ENCODE measurements at regions not wholly inside any gene's neighbourhood (a gene's known extent, or its start where the extent isn't known, plus 50 kb on each side); places are given as distances from the start of the nearest gene placed in this dataset.

GRCh38 chr10:85060944-85061343 is 732.6 kb downstream of the CCSER2 start:
- no peak for TF ChIP-seq CTCF (IDR thresholded peaks at IDR 0.05; ENCODE audit: low read length, missing control alignments)
- no peak for DNase-seq (ENCODE audit: low read depth)

GRCh38 chr10:85061401-85061800 is 733.0 kb downstream of the CCSER2 start:
- H3K4me3 ChIP-seq (replicated peaks; ENCODE audit: low read depth, low read length), result no peak overlapping the region
- DNase-seq (ENCODE audit: low read depth), result no peak
- no peak for TF ChIP-seq CTCF (IDR thresholded peaks at IDR 0.05; ENCODE audit: low read length, missing control alignments)

More at GRCh38 chr10:85060944-85061343, 732.6 kb downstream of the CCSER2 start:
- no peak overlapping the region for H3K4me3 ChIP-seq (replicated peaks; ENCODE audit: low read depth, low read length)

- H3K4me3 ChIP-seq (replicated peaks; ENCODE audit: low read depth, low read length), result no peak overlapping the region
- DNase-seq (ENCODE audit: low read depth), result no peak
- no peak for TF ChIP-seq CTCF (IDR thresholded peaks at IDR 0.05; ENCODE audit: low read length, missing control alignments)
Observed at GRCh38 chr10:85067955-85068354, 739.6 kb downstream of the CCSER2 start.

- H3K4me3 ChIP-seq (replicated peaks; ENCODE audit: low read depth, low read length), result no peak overlapping the region
- TF ChIP-seq CTCF (IDR thresholded peaks at IDR 0.05; ENCODE audit: low read length, missing control alignments), result no peak
- no peak for DNase-seq (ENCODE audit: low read depth)
Observed at GRCh38 chr10:85080934-85081333, 752.5 kb downstream of the CCSER2 start.

- no peak for DNase-seq (ENCODE audit: low read depth)
- no peak overlapping the region for H3K4me3 ChIP-seq (replicated peaks; ENCODE audit: low read depth, low read length)
- no peak for TF ChIP-seq CTCF (IDR thresholded peaks at IDR 0.05; ENCODE audit: low read length, missing control alignments)
Observed at GRCh38 chr10:85098835-85099521, 770.6 kb downstream of the CCSER2 start.

GRCh38 chr10:85100495-85100894 is 772.1 kb downstream of the CCSER2 start:
- H3K4me3 ChIP-seq (replicated peaks; ENCODE audit: low read depth, low read length), result no peak overlapping the region
- no peak for TF ChIP-seq CTCF (IDR thresholded peaks at IDR 0.05; ENCODE audit: low read length, missing control alignments)
- no peak for DNase-seq (ENCODE audit: low read depth)

Data from fibroblast of pulmonary artery (primary cell).